ENCODE measurements at regions not wholly inside any gene's neighbourhood (a gene's known extent, or its start where the extent isn't known, plus 50 kb on each side); places are given as distances from the start of the nearest gene placed in this dataset.
"Not testable (repeated sequence)": the region's sequence is repeated elsewhere in the genome, so short reads cannot be mapped to it uniquely, and the experiment has no call there.

DNA sequence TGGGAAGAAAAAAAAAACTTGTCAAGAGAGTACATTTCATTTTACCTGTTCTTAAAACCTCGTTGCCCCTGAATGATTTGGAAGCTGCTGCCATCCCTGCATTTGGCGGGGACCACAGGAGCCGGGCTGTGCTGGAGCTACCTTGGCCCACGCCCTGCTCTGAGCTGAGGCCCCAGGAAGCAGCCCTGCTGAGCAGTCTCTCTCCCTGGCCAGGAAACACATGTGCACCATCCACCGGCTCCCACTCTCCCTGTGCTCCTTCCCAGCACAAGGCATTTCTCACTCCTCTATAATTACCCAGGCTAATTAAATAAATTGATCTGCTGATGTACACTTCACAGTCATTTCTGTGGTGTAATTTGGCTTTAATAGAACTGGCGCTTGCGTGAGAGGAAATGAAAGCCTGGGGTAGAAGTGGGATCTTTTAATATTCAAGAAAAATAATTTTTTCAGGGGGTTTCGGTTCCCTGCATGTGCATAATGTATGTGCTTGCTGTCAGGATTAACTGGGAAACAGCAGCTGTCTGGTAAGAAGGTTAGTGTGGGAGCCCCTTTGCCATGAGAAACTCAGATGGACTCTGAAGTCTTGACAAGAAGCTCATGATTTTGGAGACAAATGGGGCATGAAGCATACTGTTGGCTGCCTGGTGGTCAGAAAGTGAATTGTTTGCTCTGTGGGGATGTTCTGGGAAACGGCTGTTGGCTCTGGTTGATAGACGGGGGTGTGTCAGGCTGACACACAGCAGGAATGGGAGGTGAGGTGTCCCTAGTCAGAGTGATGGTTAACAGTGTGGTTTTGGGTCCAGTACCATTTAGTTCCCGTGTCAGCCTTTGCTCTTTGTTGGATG, 252.3 kb upstream of the EEF2KMT start:
- DNase-seq (ENCODE audit: low spot score) (no peak), FAIRE-seq (no peak)

GRCh38 chr16:5349101-5349500, 251.5 kb upstream of the EEF2KMT start:
- FAIRE-seq (no peak), DNase-seq (ENCODE audit: low spot score) (no peak)

- FAIRE-seq (peak; percentile 63), DNase-seq (ENCODE audit: low spot score) (no peak)
Observed at GRCh38 chr16:5347561-5347960, 250.0 kb upstream of the EEF2KMT start.

DNA sequence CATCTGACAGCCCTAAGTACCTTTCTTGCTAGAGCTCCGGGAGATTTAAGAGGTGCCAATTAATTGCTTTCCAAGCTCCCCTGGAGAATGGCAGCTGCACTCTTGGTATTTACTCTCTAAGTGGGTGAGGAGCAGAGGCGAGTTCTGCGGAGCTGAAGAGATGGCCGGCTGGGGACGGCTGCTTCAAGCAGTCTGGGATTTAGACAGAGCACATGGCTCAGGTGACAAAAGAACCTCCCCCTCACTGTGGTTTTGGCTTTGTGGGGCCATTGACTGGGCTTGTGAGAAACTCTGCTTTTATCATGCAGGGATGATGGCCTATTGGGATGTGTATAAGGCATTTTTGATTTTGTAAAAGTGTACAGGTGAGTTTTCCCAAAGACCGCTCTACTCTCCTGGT, 239.3 kb upstream of the EEF2KMT start:
- DNase-seq (ENCODE audit: low spot score), result no peak
- FAIRE-seq, result no peak

DNA sequence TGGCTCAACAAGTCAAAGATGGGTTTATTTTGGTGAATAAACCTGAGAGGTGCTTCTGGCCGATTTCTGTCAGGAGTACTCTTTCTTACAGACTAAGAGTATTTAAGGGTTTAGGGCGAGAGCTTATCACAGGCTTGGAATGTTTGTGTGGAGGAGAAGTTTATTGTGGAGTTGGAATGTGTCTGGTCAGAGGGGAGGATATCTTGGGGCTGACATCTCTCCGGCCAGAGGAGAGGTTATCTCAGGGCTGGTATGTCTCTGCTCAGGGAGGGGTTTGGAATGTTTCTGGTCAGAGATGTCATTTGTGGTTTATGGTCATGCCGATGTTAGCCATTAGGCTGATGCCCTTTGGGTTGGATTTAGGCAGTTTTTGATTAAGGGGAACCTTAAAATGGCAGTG, 236.4 kb upstream of the EEF2KMT start:
- no peak for FAIRE-seq
- no peak for DNase-seq (ENCODE audit: low spot score)

DNA sequence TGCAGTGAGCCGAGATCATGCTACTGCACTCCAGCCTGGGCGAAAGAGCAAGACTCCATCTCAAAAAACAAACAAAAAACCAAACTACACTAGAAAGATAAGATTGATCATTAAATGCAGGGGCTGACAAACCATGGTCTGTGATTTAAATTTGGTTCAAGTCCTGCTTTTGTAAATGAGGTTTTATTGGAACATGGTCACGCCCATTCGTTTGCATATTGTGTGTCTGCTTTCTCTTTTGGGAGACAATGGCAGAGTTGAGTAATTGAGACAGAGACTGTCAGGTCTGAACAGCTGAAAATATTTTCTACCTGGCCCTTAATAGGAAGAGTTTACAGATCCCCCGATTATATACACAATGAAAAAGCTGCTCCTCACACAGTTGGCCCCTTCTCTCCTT, 235.5 kb upstream of the EEF2KMT start:
- FAIRE-seq, result no peak
- DNase-seq (ENCODE audit: low spot score), result no peak

GRCh38 chr16:5330058-5330457, 232.5 kb upstream of the EEF2KMT start:
- FAIRE-seq (no peak), DNase-seq (ENCODE audit: low spot score) (no peak)

- no peak for DNase-seq (ENCODE audit: low spot score)
- peak; percentile 17 for FAIRE-seq
Observed at GRCh38 chr16:5328546-5328945, 231.0 kb upstream of the EEF2KMT start.

- DNase-seq (ENCODE audit: low spot score) (no peak), FAIRE-seq (no peak)
Observed at GRCh38 chr16:5326395-5326794, 228.8 kb upstream of the EEF2KMT start.

- FAIRE-seq, result no peak
- no peak for DNase-seq (ENCODE audit: low spot score)
Observed at GRCh38 chr16:5325932-5326331, 228.3 kb upstream of the EEF2KMT start.

- peak; percentile 73 for DNase-seq (ENCODE audit: low spot score)
- FAIRE-seq, result peak; percentile 90
Observed at GRCh38 chr16:5323284-5324141, 225.9 kb upstream of the EEF2KMT start.

- DNase-seq (ENCODE audit: low spot score), result peak; percentile 61
- no peak for FAIRE-seq
Observed at GRCh38 chr16:5321930-5322329, 224.3 kb upstream of the EEF2KMT start.

- DNase-seq (ENCODE audit: low spot score), result no peak
- FAIRE-seq, result peak; percentile 13
Observed at GRCh38 chr16:5319799-5320198, 222.2 kb upstream of the EEF2KMT start.

DNA sequence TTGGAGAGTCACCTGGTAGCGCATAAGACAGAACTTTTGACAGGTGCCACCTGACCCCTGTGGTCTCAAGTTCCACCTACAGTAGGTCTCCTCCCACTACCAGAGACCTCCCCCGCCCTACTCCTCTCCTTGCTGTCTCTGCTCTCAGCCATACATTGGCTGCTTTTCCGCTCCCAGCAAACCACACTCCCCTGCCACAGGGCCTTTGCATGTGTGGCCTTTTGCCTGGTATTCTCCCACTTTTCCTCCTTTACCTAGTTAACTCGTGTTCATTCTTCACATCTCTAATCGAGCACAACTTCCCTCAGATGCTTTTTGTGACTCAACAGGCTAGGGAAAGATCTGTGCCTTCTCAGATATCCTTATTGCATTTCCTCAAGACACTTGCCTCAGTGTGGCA, 218.3 kb upstream of the EEF2KMT start:
- DNase-seq (ENCODE audit: low spot score), result no peak
- FAIRE-seq, result no peak

DNA sequence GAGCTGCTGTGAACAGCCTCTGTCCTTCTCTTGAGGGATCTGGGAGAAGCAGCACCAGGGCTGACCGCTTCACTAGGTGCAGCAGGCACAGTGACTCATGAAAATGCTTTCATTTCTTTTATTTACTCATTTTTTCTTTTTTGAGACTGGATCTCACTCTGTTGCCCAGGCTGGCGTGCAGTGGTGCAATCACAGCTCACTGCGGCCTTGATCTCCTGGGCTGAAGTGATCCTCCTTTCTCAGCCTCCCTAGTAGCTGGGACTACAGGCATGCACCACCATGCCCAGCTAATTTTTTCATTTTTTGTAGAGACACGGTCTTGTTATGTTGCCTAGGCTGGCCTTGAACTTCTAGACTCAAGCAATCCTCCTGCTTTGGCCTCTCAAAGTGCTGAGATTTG, 216.8 kb upstream of the EEF2KMT start:
- DNase-seq (ENCODE audit: low spot score) (no peak), FAIRE-seq (no peak)

- FAIRE-seq (no peak), DNase-seq (ENCODE audit: low spot score) (no peak)
Observed at GRCh38 chr16:5309946-5310611, 212.5 kb upstream of the EEF2KMT start.

- no peak for FAIRE-seq
Observed at GRCh38 chr16:5305023-5305422, 207.4 kb upstream of the EEF2KMT start.

DNA sequence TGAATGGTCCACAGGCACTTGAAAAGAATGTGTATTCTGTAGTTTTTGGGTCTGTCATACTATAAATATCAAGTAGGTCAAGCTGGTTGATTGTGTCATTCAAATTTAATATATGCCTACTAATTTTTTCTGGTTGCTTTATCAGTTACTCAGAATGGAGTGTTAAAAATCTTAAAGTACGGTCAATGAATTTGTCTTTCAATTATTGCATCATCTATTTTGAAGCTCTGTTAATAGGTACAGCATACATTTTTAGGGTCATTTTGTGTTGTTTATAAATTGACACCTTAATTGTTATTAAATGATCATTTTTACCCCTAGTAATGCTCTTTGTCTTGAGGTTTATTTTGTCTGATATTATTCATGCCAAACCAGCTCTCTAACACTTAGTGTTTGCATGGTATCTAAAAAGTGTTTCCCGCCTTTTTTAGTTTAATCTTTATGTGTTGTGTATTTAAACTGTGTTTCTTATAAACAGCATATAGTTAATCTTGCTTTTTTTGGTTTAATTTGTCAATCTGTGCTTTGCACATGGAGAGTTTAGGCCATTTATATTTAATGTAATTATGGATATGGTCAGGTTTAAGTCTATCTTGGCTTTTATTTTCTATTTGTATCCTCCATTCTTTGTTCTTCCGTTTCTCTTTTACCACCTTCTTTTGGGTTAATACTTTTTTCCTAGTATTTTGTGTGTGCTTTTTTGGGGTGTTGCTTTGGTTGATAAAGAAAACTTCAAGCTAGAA, 204.9 kb upstream of the EEF2KMT start:
- FAIRE-seq (no peak), DNase-seq (ENCODE audit: low spot score) (no peak)

More at GRCh38 chr16:5305023-5305422, 207.4 kb upstream of the EEF2KMT start:
- no peak for DNase-seq (ENCODE audit: low spot score)

DNA sequence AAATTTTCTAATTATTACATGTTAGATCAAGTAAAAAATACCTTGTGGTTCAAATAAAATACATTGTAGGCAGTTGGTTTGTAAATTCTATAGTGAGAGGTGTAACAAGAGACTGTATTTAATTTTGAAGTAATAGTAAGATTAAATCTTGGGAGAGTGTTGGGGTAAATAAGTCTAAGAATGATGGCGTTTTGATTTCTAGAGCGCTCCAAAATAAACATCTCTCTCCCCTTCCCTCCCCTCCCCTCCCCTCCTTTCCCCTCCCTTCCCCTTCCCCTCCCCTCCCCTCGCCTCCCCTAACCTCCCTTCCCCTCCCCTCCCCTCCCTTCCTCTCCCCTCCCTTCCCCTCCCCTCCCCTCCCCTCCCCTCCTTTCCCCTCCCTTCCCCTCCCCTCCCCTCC, 200.6 kb upstream of the EEF2KMT start:
- DNase-seq (ENCODE audit: low spot score), result no peak
- no peak for FAIRE-seq

GRCh38 chr16:5296176-5296575, 198.6 kb upstream of the EEF2KMT start:
- FAIRE-seq, result no peak
- no peak for DNase-seq (ENCODE audit: low spot score)

- not testable (repeated sequence) for FAIRE-seq
Observed at GRCh38 chr16:5295304-5295703, 197.7 kb upstream of the EEF2KMT start.

More at GRCh38 chr16:5295304-5295703, 197.7 kb upstream of the EEF2KMT start:
- DNase-seq (ENCODE audit: low spot score), result not testable (repeated sequence)
